ENCODE measurements at regions not wholly inside any gene's neighbourhood (a gene's known extent, or its start where the extent isn't known, plus 50 kb on each side); places are given as distances from the start of the nearest gene placed in this dataset.

GRCh38 chrX:69287095-69287494 lies 121.8 kb upstream of the PJA1 start:
- no peaks in the 10 kb centered on the region for H3K36me3 ChIP-seq
- no peak for TF ChIP-seq CTCF (IDR thresholded peaks at IDR 0.05)
- peaks cover 0 to 16% of the 10 kb centered on the region in 2 donors for H3K4me1 ChIP-seq
- no peak for DNase-seq (ENCODE audit: low spot score)
- no peak overlapping the region for H3K27ac ChIP-seq
- H3K9me3 ChIP-seq, result no peaks in the 10 kb centered on the region
- H3K4me3 ChIP-seq, result no peak overlapping the region
- no peaks in the 10 kb centered on the region for H3K27me3 ChIP-seq

GRCh38 chrX:69286565-69286906 lies 121.3 kb upstream of the PJA1 start:
- no peaks in the 10 kb centered on the region for H3K27me3 ChIP-seq
- no peak overlapping the region for H3K27ac ChIP-seq
- DNase-seq (ENCODE audit: low spot score), result no peak

GRCh38 chrX:69285881-69286564 lies 120.8 kb upstream of the PJA1 start:
- Histone ChIP-seq H3K27me3 (no peaks in the 10 kb centered on the region), H3K36me3 (no peaks in the 10 kb centered on the region), H3K27ac (peak overlapping the region; percentile 7 to 14), H3K4me3 (peak overlapping the region in 1 of 2 donors; percentile 45), H3K9me3 (no peaks in the 10 kb centered on the region), H3K4me1 (peaks cover 0 to 16% of the 10 kb centered on the region in 2 donors)
- TF ChIP-seq CTCF (IDR thresholded peaks at IDR 0.05), result peak; percentile 71 to 92
- DNase-seq (ENCODE audit: low spot score), result peak; percentile 62

More at GRCh38 chrX:69286565-69286906, 121.3 kb upstream of the PJA1 start:
- no peak overlapping the region for H3K4me3 ChIP-seq
- H3K36me3 ChIP-seq, result no peaks in the 10 kb centered on the region
- H3K4me1 ChIP-seq, result peaks cover 0 to 16% of the 10 kb centered on the region in 2 donors
- H3K9me3 ChIP-seq, result no peaks in the 10 kb centered on the region
- no peak for TF ChIP-seq CTCF (IDR thresholded peaks at IDR 0.05)

GRCh38 chrX:69285401-69285877 lies 120.2 kb upstream of the PJA1 start:
- no peaks in the 10 kb centered on the region for H3K27me3 ChIP-seq
- no peaks in the 10 kb centered on the region for H3K9me3 ChIP-seq
- H3K27ac ChIP-seq, result peak overlapping the region; percentile 7 to 14
- peaks cover 0 to 16% of the 10 kb centered on the region in 2 donors for H3K4me1 ChIP-seq
- no peak for TF ChIP-seq CTCF (IDR thresholded peaks at IDR 0.05)
- H3K4me3 ChIP-seq, result peak overlapping the region in 1 of 2 donors; percentile 45
- H3K36me3 ChIP-seq, result no peaks in the 10 kb centered on the region
- DNase-seq (ENCODE audit: low spot score), result no peak

- Histone ChIP-seq H3K4me1 (peaks cover 0 to 16% of the 10 kb centered on the region in 2 donors), H3K27me3 (no peaks in the 10 kb centered on the region), H3K36me3 (no peaks in the 10 kb centered on the region), H3K9me3 (no peaks in the 10 kb centered on the region), H3K4me3 (no peak overlapping the region), H3K27ac (peak overlapping the region in 1 of 2 donors; percentile 14)
- DNase-seq (ENCODE audit: low spot score), result no peak
- no peak for TF ChIP-seq CTCF (IDR thresholded peaks at IDR 0.05)
Measured at GRCh38 chrX:69284491-69284890, 119.2 kb upstream of the PJA1 start.
